Thymus (tissue), 11 donors: ENCODE measurements at regions not wholly inside any gene's neighbourhood (a gene's known extent, or its start where the extent isn't known, plus 50 kb on each side); places are given as distances from the start of the nearest gene placed in this dataset.
"Not testable (repeated sequence)": the region's sequence is repeated elsewhere in the genome, so short reads cannot be mapped to it uniquely, and the experiment has no call there.

ENCODE experiments used
- DNase-seq, 9 donors: peaks; one replicate each; pipeline ENCODE4 v3.0.0-alpha.2; 2013; ENCODE audit warnings: low spot score in 9 of 9, low read depth in 6 of 9, missing footprints in 1 of 9
- H3K27ac ChIP-seq, 2 donors: one replicate each; pipeline ENCODE4 v1.5.1; 2013; ENCODE audit warnings: control low read depth in 1 of 2, low read depth in 1 of 2, low read length in 1 of 2, mild to moderate bottlenecking in 1 of 2, moderate library complexity in 1 of 2
- H3K27me3 ChIP-seq, 2 donors: one replicate each; pipeline ENCODE4 v1.5.1; 2013; ENCODE audit warnings: low read length in 1 of 2; ENCODE audit not compliant: control insufficient read depth in 2 of 2, insufficient read depth in 1 of 2
- H3K36me3 ChIP-seq, 2 donors: one replicate each; pipeline ENCODE4 v1.5.1; 2013; ENCODE audit warnings: low read length in 1 of 2, mild to moderate bottlenecking in 1 of 2, moderate library complexity in 1 of 2; ENCODE audit not compliant: control insufficient read depth in 2 of 2, insufficient read depth in 2 of 2
- H3K4me1 ChIP-seq, 2 donors: one replicate each; pipeline ENCODE4 v1.5.1; 2013; ENCODE audit warnings: low read length in 2 of 2; ENCODE audit not compliant: control insufficient read depth in 2 of 2, insufficient read depth in 2 of 2
- H3K4me3 ChIP-seq, 2 donors: one replicate each; pipeline ENCODE4 v1.5.1; 2013; ENCODE audit warnings: low read length in 2 of 2, control low read depth in 1 of 2, mild to moderate bottlenecking in 1 of 2
- H3K9me3 ChIP-seq, 2 donors: one replicate each; pipeline ENCODE4 v1.5.1; 2013; ENCODE audit warnings: low read length in 1 of 2, mild to moderate bottlenecking in 1 of 2; ENCODE audit not compliant: control insufficient read depth in 2 of 2, insufficient read depth in 1 of 2
- WGBS: extraction: QIAGEN DNeasy Blood & Tissue Kit; methylation state at CpG from one replicate; pipeline ENCODE4 v1.1.7; 2013; 5-methylcytosine and 5-hydroxymethylcytosine counted together
- donor health status: healthy.

GRCh38 chrX:131677655-131678628, 134.1 kb downstream of the OR13H1 start:
- Histone ChIP-seq H3K27me3 (peaks cover 0 to 3% of the 10 kb centered on the region in 2 donors), H3K4me3 (no peak overlapping the region), H3K4me1 (no peaks in the 10 kb centered on the region), H3K36me3 (no peaks in the 10 kb centered on the region), H3K27ac (no peak overlapping the region), H3K9me3 (no peaks in the 10 kb centered on the region)
- WGBS = 54% methylated on average over 20 of the region's 20 CpGs
- DNase-seq = peak; percentile 0 to 59 (median 7)

- H3K4me3 ChIP-seq, H3K27me3 ChIP-seq, H3K9me3 ChIP-seq, DNase-seq, H3K27ac ChIP-seq, H3K36me3 ChIP-seq, H3K4me1 ChIP-seq: not testable (repeated sequence)
- WGBS = 93% methylated on average over 1 of the region's 1 CpG
Measured at GRCh38 chrX:131682735-131683134, 138.9 kb downstream of the OR13H1 start.

- Histone ChIP-seq H3K27me3 (no peaks in the 10 kb centered on the region), H3K36me3 (no peaks in the 10 kb centered on the region), H3K4me1 (no peaks in the 10 kb centered on the region), H3K27ac (no peak overlapping the region), H3K9me3 (no peaks in the 10 kb centered on the region), H3K4me3 (no peak overlapping the region)
- no peak for DNase-seq
Measured at GRCh38 chrX:131693359-131693758, 149.5 kb downstream of the OR13H1 start.

GRCh38 chrX:131696989-131697388, 153.1 kb downstream of the OR13H1 start:
- H3K9me3 ChIP-seq, H3K27me3 ChIP-seq, DNase-seq, H3K27ac ChIP-seq, H3K4me3 ChIP-seq, H3K36me3 ChIP-seq, H3K4me1 ChIP-seq: not testable (repeated sequence)
- 97% methylated on average over 3 of the region's 3 CpGs for WGBS

- no peak for DNase-seq
- H3K4me1 ChIP-seq = no peaks in the 10 kb centered on the region
- H3K9me3 ChIP-seq = no peaks in the 10 kb centered on the region
- peaks cover 0 to 2% of the 10 kb centered on the region in 2 donors for H3K36me3 ChIP-seq
- 97% methylated on average over 6 of the region's 6 CpGs for WGBS
- no peaks in the 10 kb centered on the region for H3K27me3 ChIP-seq
- no peak overlapping the region for H3K27ac ChIP-seq
- no peak overlapping the region for H3K4me3 ChIP-seq
Measured at GRCh38 chrX:131703646-131704045, 159.8 kb downstream of the OR13H1 start.

GRCh38 chrX:131704136-131704695, 160.3 kb downstream of the OR13H1 start:
- H3K9me3 ChIP-seq = no peaks in the 10 kb centered on the region
- peak in 4 of 9 donors; percentile 77 to 96 (median 90) for DNase-seq
- peak overlapping the region in 1 of 2 donors; percentile 64 for H3K27ac ChIP-seq
- no peaks in the 10 kb centered on the region for H3K27me3 ChIP-seq
- H3K36me3 ChIP-seq = peaks cover 0 to 2% of the 10 kb centered on the region in 2 donors
- H3K4me3 ChIP-seq = peak overlapping the region in 1 of 2 donors; percentile 56
- WGBS = 95% methylated on average over 17 of the region's 17 CpGs
- no peaks in the 10 kb centered on the region for H3K4me1 ChIP-seq

GRCh38 chrX:131709553-131709952, 165.7 kb downstream of the OR13H1 start:
- DNase-seq = no peak
- H3K27ac ChIP-seq = no peak overlapping the region
- H3K9me3 ChIP-seq = peaks cover 0 to 4% of the 10 kb centered on the region in 2 donors
- no peaks in the 10 kb centered on the region for H3K4me1 ChIP-seq
- peaks cover 0 to 3% of the 10 kb centered on the region in 2 donors for H3K36me3 ChIP-seq
- H3K4me3 ChIP-seq = no peak overlapping the region
- 98% methylated on average over 6 of the region's 6 CpGs for WGBS
- no peaks in the 10 kb centered on the region for H3K27me3 ChIP-seq

GRCh38 chrX:131711478-131711867, 167.6 kb downstream of the OR13H1 start:
- Histone ChIP-seq H3K4me1 (no peaks in the 10 kb centered on the region), H3K36me3 (peaks cover 0 to 3% of the 10 kb centered on the region in 2 donors), H3K4me3 (peak overlapping the region in 1 of 2 donors; percentile 13), H3K27me3 (no peaks in the 10 kb centered on the region), H3K9me3 (peaks cover 0 to 4% of the 10 kb centered on the region in 2 donors), H3K27ac (no peak overlapping the region)
- 98% methylated on average over 8 of the region's 8 CpGs for WGBS
- no peak for DNase-seq

- 91% methylated on average over 1 of the region's 1 CpG for WGBS
Measured at GRCh38 chrX:131723646-131724045, 179.8 kb downstream of the OR13H1 start.

More at GRCh38 chrX:131723646-131724045, 179.8 kb downstream of the OR13H1 start:
- Histone ChIP-seq H3K27me3 (peaks cover 0 to 5% of the 10 kb centered on the region in 2 donors), H3K4me1 (no peaks in the 10 kb centered on the region), H3K9me3 (no peaks in the 10 kb centered on the region), H3K4me3 (no peak overlapping the region), H3K36me3 (no peaks in the 10 kb centered on the region), H3K27ac (no peak overlapping the region)
- DNase-seq = no peak
